HG02884 (cell line): ENCODE measurements at regions not wholly inside any gene's neighbourhood (a gene's known extent, or its start where the extent isn't known, plus 50 kb on each side); places are given as distances from the start of the nearest gene placed in this dataset.
"Not testable (repeated sequence)": the region's sequence is repeated elsewhere in the genome, so short reads cannot be mapped to it uniquely, and the experiment has no call there.

Experiments
- ATAC-seq: cut with Tn5 transposase; IDR thresholded peaks from one replicate; pipeline ENCODE4 v1.9.1; 2021; ENCODE audit warnings: mild to moderate bottlenecking, moderate library complexity; ENCODE audit not compliant: unreplicated experiment

GRCh38 chr2:224263571-224264043, 138.3 kb downstream of the FAM124B start:
- ATAC-seq, result no peak

- no peak for ATAC-seq
These were observed 140.6 kb downstream of the FAM124B start for GRCh38 chr2:224261326-224261725.

- ATAC-seq, result no peak
These were observed 141.4 kb downstream of the FAM124B start for GRCh38 chr2:224260372-224261020.

GRCh38 chr2:224259831-224260230, 142.1 kb downstream of the FAM124B start:
- no peak for ATAC-seq

GRCh38 chr2:224258059-224258458, 143.8 kb downstream of the FAM124B start:
- no peak for ATAC-seq

GRCh38 chr2:224257156-224257555, 144.8 kb downstream of the FAM124B start:
- ATAC-seq, result no peak

GRCh38 chr2:224253464-224253863, 148.4 kb downstream of the FAM124B start:
- ATAC-seq, result no peak

GRCh38 chr2:224252631-224253030, 149.3 kb downstream of the FAM124B start:
- ATAC-seq, result no peak

- ATAC-seq, result no peak
These were observed 152.9 kb downstream of the FAM124B start for GRCh38 chr2:224248944-224249371.

- no peak for ATAC-seq
These were observed 159.3 kb downstream of the FAM124B start for GRCh38 chr2:224242561-224242960.

- ATAC-seq, result no peak
These were observed 160.1 kb downstream of the FAM124B start for GRCh38 chr2:224241812-224242211.

- ATAC-seq, result no peak
These were observed 160.9 kb downstream of the FAM124B start for GRCh38 chr2:224241001-224241400.

- no peak for ATAC-seq
These were observed 177.9 kb downstream of the FAM124B start for GRCh38 chr2:224223851-224224555.

GRCh38 chr2:224222974-224223373, 178.9 kb downstream of the FAM124B start:
- ATAC-seq, result no peak

GRCh38 chr2:224222291-224222690, 179.6 kb downstream of the FAM124B start:
- ATAC-seq, result no peak

GRCh38 chr2:224221455-224221913, 180.4 kb downstream of the FAM124B start:
- ATAC-seq, result no peak

GRCh38 chr2:224220586-224221255, 181.2 kb downstream of the FAM124B start:
- ATAC-seq, result no peak

- ATAC-seq, result no peak
These were observed 180.7 kb upstream of the SERPINE2 start for GRCh38 chr2:224219781-224220180.

- ATAC-seq, result no peak
These were observed 178.9 kb upstream of the SERPINE2 start for GRCh38 chr2:224217962-224218347.

GRCh38 chr2:224217233-224217961, 178.3 kb upstream of the SERPINE2 start:
- no peak for ATAC-seq

GRCh38 chr2:224215611-224216010, 176.5 kb upstream of the SERPINE2 start:
- not testable (repeated sequence) for ATAC-seq
